ENCODE measurements at regions not wholly inside any gene's neighbourhood (a gene's known extent, or its start where the extent isn't known, plus 50 kb on each side); places are given as distances from the start of the nearest gene placed in this dataset.

DNA sequence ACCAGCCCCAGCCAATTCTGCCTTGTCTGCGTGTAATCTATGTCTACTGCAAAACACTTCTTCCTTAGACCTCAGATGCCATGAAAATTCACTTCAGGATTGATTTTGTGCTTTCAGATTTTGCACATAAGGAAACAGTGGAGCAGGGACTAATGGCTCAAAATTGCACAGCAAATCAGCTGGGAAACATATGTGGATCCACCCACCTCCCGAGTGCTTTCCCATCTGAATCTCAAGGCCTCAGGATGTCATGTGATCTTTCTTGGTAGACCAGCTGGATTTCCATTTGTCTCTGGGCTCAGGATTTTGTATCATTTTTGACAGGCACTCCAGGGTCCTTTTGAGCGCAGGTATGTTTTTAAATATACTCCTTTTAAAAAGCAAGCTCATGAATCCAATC lies 158.6 kb downstream of the MIS18A start:
- Histone ChIP-seq H3K4me1 (no peaks in the 10 kb centered on the region), H3K9me3 (replicated peaks) (peaks cover 22% of the 10 kb centered on the region), H3K36me3 (no peaks in the 10 kb centered on the region), H3K27me3 (ENCODE audit: low read depth) (no peaks in the 10 kb centered on the region), H3K27ac (replicated peaks) (no peak overlapping the region), H3K4me3 (no peak overlapping the region)
- DNase-seq = no peak
- TF ChIP-seq, protein P1, sequence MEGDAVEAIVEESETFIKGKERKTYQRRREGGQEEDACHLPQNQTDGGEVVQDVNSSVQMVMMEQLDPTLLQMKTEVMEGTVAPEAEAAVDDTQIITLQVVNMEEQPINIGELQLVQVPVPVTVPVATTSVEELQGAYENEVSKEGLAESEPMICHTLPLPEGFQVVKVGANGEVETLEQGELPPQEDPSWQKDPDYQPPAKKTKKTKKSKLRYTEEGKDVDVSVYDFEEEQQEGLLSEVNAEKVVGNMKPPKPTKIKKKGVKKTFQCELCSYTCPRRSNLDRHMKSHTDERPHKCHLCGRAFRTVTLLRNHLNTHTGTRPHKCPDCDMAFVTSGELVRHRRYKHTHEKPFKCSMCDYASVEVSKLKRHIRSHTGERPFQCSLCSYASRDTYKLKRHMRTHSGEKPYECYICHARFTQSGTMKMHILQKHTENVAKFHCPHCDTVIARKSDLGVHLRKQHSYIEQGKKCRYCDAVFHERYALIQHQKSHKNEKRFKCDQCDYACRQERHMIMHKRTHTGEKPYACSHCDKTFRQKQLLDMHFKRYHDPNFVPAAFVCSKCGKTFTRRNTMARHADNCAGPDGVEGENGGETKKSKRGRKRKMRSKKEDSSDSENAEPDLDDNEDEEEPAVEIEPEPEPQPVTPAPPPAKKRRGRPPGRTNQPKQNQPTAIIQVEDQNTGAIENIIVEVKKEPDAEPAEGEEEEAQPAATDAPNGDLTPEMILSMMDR (IDR thresholded peaks at IDR 0.05; ENCODE audit: borderline replicate concordance) = no peak
- intact Hi-C loops (cut with micrococcal nuclease) = no loop called here

DNA sequence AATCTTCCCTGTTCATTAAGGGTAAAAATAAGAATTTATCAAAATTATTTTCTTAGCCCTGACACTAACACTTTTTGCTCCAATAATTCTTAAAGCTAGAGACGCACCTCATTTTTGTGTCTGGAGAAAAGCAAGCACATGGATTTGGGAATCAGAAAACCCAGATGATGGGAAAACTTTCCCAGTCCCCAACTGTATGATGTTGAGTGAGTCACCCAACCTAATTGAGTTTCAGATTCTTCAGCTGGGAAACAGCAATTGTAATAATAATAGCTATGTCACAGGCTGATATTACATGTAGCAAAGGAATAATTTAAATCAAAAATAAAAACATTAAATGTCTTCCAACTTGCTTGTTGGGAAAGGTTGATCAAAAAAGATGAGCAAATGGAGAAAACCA lies 159.0 kb downstream of the MIS18A start:
- no peak overlapping the region for H3K4me3 ChIP-seq
- H3K27me3 ChIP-seq (ENCODE audit: low read depth) = no peaks in the 10 kb centered on the region
- no peak for DNase-seq
- no peaks in the 10 kb centered on the region for H3K4me1 ChIP-seq
- TF ChIP-seq, protein P1 (IDR thresholded peaks at IDR 0.05; ENCODE audit: borderline replicate concordance) = no peak
- intact Hi-C loops (cut with micrococcal nuclease) = no loop called here
- peaks cover 22% of the 10 kb centered on the region for H3K9me3 ChIP-seq (replicated peaks)
- H3K36me3 ChIP-seq = no peaks in the 10 kb centered on the region
- no peak overlapping the region for H3K27ac ChIP-seq (replicated peaks)

DNA sequence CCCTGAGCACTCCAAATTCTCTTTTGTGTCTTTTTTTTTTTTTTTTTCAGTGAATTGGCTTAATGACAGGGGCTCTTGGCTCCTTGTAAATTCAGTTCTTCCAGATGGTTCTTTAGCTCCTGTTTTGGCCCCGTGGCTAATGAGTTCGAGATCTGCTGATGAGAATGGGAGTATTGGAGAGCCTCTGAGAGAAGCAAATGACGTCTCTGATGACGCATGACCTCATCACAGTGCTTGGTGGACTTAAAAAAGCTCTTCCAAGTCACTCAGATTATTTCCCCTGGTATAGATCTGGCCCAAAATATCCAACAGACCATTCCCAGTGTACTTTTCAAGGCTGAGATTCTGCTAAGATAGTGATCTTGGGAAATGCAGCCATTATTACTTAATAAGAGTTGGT lies 159.5 kb downstream of the MIS18A start:
- no peak for DNase-seq

DNA sequence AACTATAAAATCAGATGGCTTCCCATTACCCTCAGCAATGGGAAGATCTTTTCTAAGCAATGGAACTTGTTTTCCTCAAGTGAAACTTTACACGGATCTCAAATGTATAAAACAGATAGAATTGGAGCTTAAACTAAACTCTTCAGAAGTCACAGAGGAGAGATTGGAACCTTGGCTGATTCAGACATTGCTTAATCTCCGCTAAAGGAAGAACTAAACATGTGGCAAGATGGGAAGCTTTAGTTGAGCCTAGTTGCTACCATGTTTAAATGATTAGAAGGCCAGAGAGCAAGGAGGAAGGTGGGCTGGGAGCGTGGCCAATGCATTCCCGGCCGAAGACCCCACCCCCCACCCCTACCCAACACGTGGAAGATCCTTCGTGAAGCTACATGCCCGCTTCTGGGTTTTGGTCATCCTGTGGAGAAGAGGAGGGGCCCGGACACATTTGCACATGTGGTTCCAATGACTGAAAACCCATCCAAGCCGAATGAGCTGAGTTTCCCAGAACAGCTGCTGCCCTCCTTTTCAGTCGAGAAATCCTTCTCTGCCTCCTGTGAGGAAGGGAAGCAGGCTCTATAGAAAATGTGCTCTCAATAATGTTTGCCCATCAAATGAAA lies 164.3 kb downstream of the MIS18A start:
- no peaks in the 10 kb centered on the region for H3K4me1 ChIP-seq
- H3K4me3 ChIP-seq = no peak overlapping the region
- no peak for DNase-seq
- H3K36me3 ChIP-seq = no peaks in the 10 kb centered on the region
- intact Hi-C loops (cut with micrococcal nuclease) = no loop called here
- H3K9me3 ChIP-seq (replicated peaks) = no peaks in the 10 kb centered on the region
- no peaks in the 10 kb centered on the region for H3K27me3 ChIP-seq (ENCODE audit: low read depth)
- TF ChIP-seq, protein P1 (IDR thresholded peaks at IDR 0.05; ENCODE audit: borderline replicate concordance) = no peak
- no peak overlapping the region for H3K27ac ChIP-seq (replicated peaks)

More for the DNA sequence above, 159.5 kb downstream of the MIS18A start:
- Histone ChIP-seq H3K4me1 (no peaks in the 10 kb centered on the region), H3K4me3 (no peak overlapping the region), H3K36me3 (no peaks in the 10 kb centered on the region), H3K9me3 (replicated peaks) (peaks cover 22% of the 10 kb centered on the region), H3K27ac (replicated peaks) (no peak overlapping the region), H3K27me3 (ENCODE audit: low read depth) (no peaks in the 10 kb centered on the region)
- TF ChIP-seq, protein P1 (IDR thresholded peaks at IDR 0.05; ENCODE audit: borderline replicate concordance) = no peak
- intact Hi-C loops (cut with micrococcal nuclease) = no loop called here

DNA sequence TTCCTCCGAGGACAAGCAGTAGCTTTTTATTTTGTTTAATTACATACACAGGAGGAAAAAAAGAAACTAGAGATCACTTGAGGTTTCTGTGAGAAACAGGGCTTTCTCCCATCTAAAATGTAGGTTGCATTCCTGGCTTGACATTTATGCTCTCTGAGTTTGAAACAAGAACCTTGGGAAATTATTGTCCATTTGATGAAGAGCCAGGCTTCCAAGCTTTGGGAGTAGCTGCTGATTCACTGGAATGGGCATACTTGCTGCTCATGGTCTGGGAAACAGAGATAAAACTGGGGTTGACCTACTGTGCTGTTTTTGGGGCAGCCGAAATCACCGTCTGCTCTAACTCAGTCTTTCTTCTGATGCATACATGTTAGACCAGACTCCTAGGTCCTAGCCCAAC lies 165.4 kb downstream of the MIS18A start:
- no peak for DNase-seq
- H3K36me3 ChIP-seq = no peaks in the 10 kb centered on the region
- H3K9me3 ChIP-seq (replicated peaks) = no peaks in the 10 kb centered on the region
- no peak overlapping the region for H3K4me3 ChIP-seq
- no peak overlapping the region for H3K27ac ChIP-seq (replicated peaks)
- intact Hi-C loops (cut with micrococcal nuclease) = no loop called here
- H3K4me1 ChIP-seq = no peaks in the 10 kb centered on the region
- H3K27me3 ChIP-seq (ENCODE audit: low read depth) = no peaks in the 10 kb centered on the region
- TF ChIP-seq, protein P1 (IDR thresholded peaks at IDR 0.05; ENCODE audit: borderline replicate concordance) = no peak

Measured in left ventricle myocardium inferior (tissue), 1 donor.